ENCODE measurements at regions not wholly inside any gene's neighbourhood (a gene's known extent, or its start where the extent isn't known, plus 50 kb on each side); places are given as distances from the start of the nearest gene placed in this dataset.

- TF ChIP-seq, protein P1, sequence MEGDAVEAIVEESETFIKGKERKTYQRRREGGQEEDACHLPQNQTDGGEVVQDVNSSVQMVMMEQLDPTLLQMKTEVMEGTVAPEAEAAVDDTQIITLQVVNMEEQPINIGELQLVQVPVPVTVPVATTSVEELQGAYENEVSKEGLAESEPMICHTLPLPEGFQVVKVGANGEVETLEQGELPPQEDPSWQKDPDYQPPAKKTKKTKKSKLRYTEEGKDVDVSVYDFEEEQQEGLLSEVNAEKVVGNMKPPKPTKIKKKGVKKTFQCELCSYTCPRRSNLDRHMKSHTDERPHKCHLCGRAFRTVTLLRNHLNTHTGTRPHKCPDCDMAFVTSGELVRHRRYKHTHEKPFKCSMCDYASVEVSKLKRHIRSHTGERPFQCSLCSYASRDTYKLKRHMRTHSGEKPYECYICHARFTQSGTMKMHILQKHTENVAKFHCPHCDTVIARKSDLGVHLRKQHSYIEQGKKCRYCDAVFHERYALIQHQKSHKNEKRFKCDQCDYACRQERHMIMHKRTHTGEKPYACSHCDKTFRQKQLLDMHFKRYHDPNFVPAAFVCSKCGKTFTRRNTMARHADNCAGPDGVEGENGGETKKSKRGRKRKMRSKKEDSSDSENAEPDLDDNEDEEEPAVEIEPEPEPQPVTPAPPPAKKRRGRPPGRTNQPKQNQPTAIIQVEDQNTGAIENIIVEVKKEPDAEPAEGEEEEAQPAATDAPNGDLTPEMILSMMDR (IDR thresholded peaks at IDR 0.05): no peak
- no peak for TF ChIP-seq EZH2 (IDR thresholded peaks at IDR 0.05)
Measured at GRCh38 chr2:100767810-100768806, 51.8 kb upstream of the NPAS2 start.
